Right cardiac atrium (tissue), 5 donors: ENCODE measurements at regions not wholly inside any gene's neighbourhood (a gene's known extent, or its start where the extent isn't known, plus 50 kb on each side); places are given as distances from the start of the nearest gene placed in this dataset.

ENCODE experiments used
- ATAC-seq, 2 donors: fragments of 200-7000 bp; cut with Tn5 transposase; one replicate each; pipeline versions ENCODE4 v1.8.0 to v1.9.1; 2020; ENCODE audit warnings: moderate library complexity in 2 of 2, mild to moderate bottlenecking in 1 of 2
- DNase-seq, 3 donors: peaks; one replicate each; pipeline ENCODE4 v3.0.0-alpha.2; 2020
- H3K27ac ChIP-seq: one replicate; pipeline ENCODE4 v1.5.1; 2013; ENCODE audit warnings: mild to moderate bottlenecking, low read length, control low read depth, moderate library complexity
- H3K27me3 ChIP-seq: one replicate; pipeline ENCODE4 v1.6.1; 2013; ENCODE audit not compliant: control insufficient read depth, insufficient read depth
- H3K4me1 ChIP-seq: one replicate; pipeline ENCODE4 v1.6.1; 2013; ENCODE audit warnings: low read length; ENCODE audit not compliant: control insufficient read depth, insufficient read depth
- H3K4me3 ChIP-seq: one replicate; pipeline ENCODE4 v1.5.1; 2013; ENCODE audit warnings: low read length, control low read depth
- H3K9me3 ChIP-seq: one replicate; pipeline ENCODE4 v1.6.1; 2013; ENCODE audit warnings: low read length; ENCODE audit not compliant: control insufficient read depth
- WGBS: extraction: QIAGEN DNeasy Blood & Tissue Kit; methylation state at CpG from one replicate; pipeline ENCODE4 v1.1.7; 2013; 5-methylcytosine and 5-hydroxymethylcytosine counted together
- intact Hi-C, 4 donors: fragments of 100-400 bp; cut with DNase I; formaldehyde crosslinking; loops; one replicate each; pipeline versions ENCODE4 v1.11.0 to v1.14.0; 2022 to 2023
- donor health status: healthy with polysubstance abuse.
- donor health status: DM: no; HTN: yes; CAD: no.
- donor health status: DM: no; HTN: no; CAD: no.
- donor health status: DM: no; HTN: yes; CAD: no; lungs with severe emphysema.
- donor health status: DM: yes; HTN: yes; CAD: no.

- Histone ChIP-seq H3K9me3 (no peaks in the 10 kb centered on the region), H3K27me3 (no peaks in the 10 kb centered on the region), H3K4me3 (no peak overlapping the region), H3K27ac (no peak overlapping the region), H3K4me1 (no peaks in the 10 kb centered on the region)
- DNase-seq (no peak), ATAC-seq (no peak)
- 82% methylated on average over 4 of the region's 4 CpGs for WGBS
- intact Hi-C loops, result no loop called here
These were observed 462.9 kb downstream of the CDK5RAP2 start for GRCh38 chr9:120117081-120117480.

DNA sequence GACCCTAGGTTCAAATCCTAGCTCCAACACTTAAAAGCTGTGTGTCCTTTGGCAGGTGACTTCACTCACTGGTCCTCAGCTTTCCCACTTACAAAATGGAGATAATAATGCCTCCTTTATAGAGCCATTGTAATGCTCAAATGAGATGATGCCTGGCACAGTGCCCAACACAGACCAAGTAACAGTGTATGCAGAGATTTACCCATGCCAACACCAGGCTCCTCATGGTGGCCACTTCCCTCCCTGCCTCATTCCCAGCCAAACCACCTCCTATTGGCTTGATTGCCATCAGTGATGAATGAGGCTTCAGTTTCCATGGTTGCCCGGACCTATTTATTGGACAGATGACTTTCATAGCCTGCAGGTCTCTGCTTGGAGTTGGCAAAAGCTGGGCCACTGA is 469.4 kb downstream of the CDK5RAP2 start:
- 77% methylated on average over 1 of the region's 1 CpG for WGBS
- intact Hi-C loops, result no loop called here
- Histone ChIP-seq H3K27me3 (no peaks in the 10 kb centered on the region), H3K9me3 (no peaks in the 10 kb centered on the region), H3K4me1 (no peaks in the 10 kb centered on the region), H3K4me3 (no peak overlapping the region), H3K27ac (no peak overlapping the region)
- ATAC-seq (no peak), DNase-seq (no peak)

DNA sequence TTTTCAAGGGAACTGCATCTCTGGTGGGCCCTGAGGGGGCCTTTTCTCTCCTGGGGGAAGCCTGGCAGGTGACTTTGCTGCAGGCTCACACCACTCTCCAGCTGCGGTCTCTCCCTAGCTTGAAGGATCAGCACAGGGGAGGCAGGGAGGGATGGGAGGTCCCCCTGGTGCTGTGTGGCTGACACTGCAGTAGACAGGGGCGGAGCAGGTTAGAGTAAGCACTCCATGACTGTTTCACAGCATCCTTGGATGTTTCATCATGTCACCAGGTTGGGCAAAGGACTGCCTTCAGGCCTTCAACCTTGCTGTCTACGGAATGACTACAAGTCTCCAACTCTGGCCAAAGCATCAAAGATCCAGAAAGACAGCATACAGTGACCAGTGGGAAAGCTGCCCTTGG is 470.7 kb downstream of the CDK5RAP2 start:
- Histone ChIP-seq H3K27me3 (no peaks in the 10 kb centered on the region), H3K9me3 (no peaks in the 10 kb centered on the region), H3K27ac (no peak overlapping the region), H3K4me1 (no peaks in the 10 kb centered on the region), H3K4me3 (no peak overlapping the region)
- WGBS, result 57% methylated on average over 3 of the region's 3 CpGs
- intact Hi-C loops, result no loop called here
- ATAC-seq (no peak), DNase-seq (no peak)

- ATAC-seq (no peak), DNase-seq (no peak)
- no peaks in the 10 kb centered on the region for H3K9me3 ChIP-seq
- H3K27me3 ChIP-seq, result no peaks in the 10 kb centered on the region
- no peak overlapping the region for H3K27ac ChIP-seq
- 64% methylated on average over 1 of the region's 1 CpG for WGBS
- intact Hi-C loops, result no loop called here
- no peaks in the 10 kb centered on the region for H3K4me1 ChIP-seq
- H3K4me3 ChIP-seq, result no peak overlapping the region
These were observed 472.8 kb downstream of the CDK5RAP2 start for GRCh38 chr9:120107138-120107537.

DNA sequence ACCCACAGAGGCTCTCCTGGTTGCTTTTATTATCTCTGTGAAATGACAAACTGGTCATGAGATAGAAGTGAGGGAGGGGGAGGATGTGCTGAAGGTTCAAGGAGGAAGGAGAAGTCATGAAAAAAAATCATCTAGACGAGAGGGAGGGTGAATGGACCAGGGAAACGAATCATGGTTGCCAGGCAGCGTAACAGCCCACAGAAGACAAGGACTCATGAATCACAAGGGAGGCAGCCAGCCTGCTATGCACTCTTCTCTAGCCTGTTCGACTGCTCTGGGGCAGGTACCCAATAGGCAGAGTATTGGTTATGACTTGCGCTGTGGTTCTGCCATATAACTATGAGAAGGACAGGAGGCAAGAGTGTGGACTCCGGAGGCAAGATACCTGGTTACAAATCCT is 475.2 kb downstream of the CDK5RAP2 start:
- WGBS, result 72% methylated on average over 6 of the region's 6 CpGs
- Histone ChIP-seq H3K4me1 (no peaks in the 10 kb centered on the region), H3K27ac (no peak overlapping the region), H3K27me3 (no peaks in the 10 kb centered on the region), H3K9me3 (no peaks in the 10 kb centered on the region), H3K4me3 (no peak overlapping the region)
- DNase-seq, result no peak
- intact Hi-C loops, result no loop called here
- ATAC-seq, result no peak

DNA sequence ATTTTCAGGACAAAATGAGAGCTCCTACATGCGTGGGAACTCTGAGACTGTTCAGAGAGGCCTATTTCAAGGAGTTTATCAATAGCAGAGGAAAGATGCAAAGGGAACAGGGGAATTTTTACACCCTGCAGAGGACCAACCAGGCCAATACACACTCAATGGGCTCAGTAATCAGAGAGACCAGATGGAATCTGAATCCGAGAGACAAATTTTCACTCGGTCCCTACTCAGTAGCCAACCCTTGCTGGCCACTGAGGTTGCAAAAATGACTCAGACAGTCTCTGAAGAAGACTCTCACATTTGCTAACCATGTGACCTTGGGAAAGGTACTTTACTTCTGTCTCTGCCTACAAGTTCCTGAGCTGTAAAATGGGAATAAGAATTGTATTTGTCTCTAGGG is 479.4 kb downstream of the CDK5RAP2 start:
- ATAC-seq, result no peak
- DNase-seq, result no peak
- Histone ChIP-seq H3K9me3 (no peaks in the 10 kb centered on the region), H3K27me3 (no peaks in the 10 kb centered on the region), H3K27ac (no peak overlapping the region), H3K4me1 (no peaks in the 10 kb centered on the region), H3K4me3 (no peak overlapping the region)
- intact Hi-C loops, result no loop called here
- 65% methylated on average over 3 of the region's 3 CpGs for WGBS

DNA sequence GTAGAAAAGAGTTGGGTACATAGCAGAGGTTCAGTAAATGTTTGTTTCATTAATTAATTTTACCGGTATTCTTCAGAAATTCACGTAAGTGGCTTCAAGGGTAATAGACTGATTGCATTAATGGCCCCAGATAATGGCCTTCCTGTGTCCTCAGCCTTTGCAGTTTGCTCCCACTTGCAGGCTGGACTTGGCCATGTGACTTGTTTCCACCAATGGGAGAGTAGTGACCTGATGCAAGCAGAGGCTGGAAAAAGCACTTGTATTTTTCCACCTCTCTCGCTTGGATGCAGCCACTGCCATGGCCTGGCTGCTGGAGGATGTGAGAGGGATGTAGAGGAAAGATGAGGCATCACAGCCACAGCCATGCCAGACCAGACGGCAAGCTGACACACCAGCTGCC is 480.9 kb downstream of the CDK5RAP2 start:
- DNase-seq (no peak), ATAC-seq (no peak)
- H3K27ac ChIP-seq, result no peak overlapping the region
- H3K4me1 ChIP-seq, result no peaks in the 10 kb centered on the region
- no peaks in the 10 kb centered on the region for H3K27me3 ChIP-seq
- intact Hi-C loops, result no loop called here
- H3K4me3 ChIP-seq, result no peak overlapping the region
- WGBS, result 84% methylated on average over 4 of the region's 4 CpGs
- no peaks in the 10 kb centered on the region for H3K9me3 ChIP-seq

DNA sequence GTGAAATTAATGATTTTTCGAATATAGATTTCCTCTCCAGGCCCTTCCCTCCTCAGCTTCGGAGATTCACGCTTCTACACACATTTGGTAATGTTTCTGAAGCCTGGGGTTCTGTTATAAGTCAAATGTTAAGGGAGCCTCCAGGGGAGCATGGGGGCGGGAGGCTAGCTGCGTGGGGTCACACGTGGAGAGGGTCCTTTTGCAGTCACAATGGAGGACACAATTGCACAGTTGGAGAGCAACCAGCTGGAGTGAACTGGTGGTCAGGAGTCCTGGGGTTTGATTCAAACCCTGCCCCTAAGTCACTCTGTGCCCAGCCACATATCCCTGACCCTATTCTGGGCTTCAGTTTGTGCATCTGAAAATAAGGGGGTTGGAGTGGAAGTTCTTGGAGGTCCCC is 481.4 kb downstream of the CDK5RAP2 start:
- Histone ChIP-seq H3K27me3 (no peaks in the 10 kb centered on the region), H3K4me1 (no peaks in the 10 kb centered on the region), H3K4me3 (no peak overlapping the region), H3K27ac (no peak overlapping the region), H3K9me3 (no peaks in the 10 kb centered on the region)
- WGBS, result 60% methylated on average over 6 of the region's 6 CpGs
- ATAC-seq (no peak), DNase-seq (no peak)
- intact Hi-C loops, result no loop called here

- no peak for ATAC-seq
These were observed 488.8 kb downstream of the CDK5RAP2 start for GRCh38 chr9:120091206-120091605.

DNA sequence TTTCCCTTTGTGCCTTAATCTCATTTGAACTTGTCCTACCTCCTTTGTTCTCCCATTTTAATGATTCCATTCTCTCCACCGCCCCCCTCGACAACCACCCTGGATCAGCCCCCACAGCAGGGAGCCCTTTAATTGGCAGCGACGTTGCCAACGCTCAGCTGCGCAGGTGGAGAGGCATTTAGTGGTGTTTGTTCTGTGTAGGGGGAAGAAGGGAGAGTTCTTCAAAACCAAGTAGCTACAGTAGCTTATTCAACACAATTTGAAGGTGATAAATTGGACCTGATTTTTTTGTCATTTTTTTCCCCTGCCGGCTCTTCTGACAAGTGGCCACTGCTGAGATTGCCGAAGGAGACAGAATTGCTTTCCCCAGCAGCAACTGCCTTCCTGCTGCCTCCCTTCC is 499.1 kb downstream of the CDK5RAP2 start:
- no peak overlapping the region for H3K4me3 ChIP-seq
- H3K27ac ChIP-seq, result no peak overlapping the region
- no peak for ATAC-seq
- no peaks in the 10 kb centered on the region for H3K9me3 ChIP-seq
- 40% methylated on average over 8 of the region's 8 CpGs for WGBS
- no peaks in the 10 kb centered on the region for H3K4me1 ChIP-seq
- no peak for DNase-seq
- H3K27me3 ChIP-seq, result no peaks in the 10 kb centered on the region
- intact Hi-C loops, result no loop called here

More at GRCh38 chr9:120091206-120091605, 488.8 kb downstream of the CDK5RAP2 start:
- H3K27me3 ChIP-seq, result no peaks in the 10 kb centered on the region
- 55% methylated on average over 3 of the region's 3 CpGs for WGBS
- no peak for DNase-seq
- H3K4me1 ChIP-seq, result no peaks in the 10 kb centered on the region
- intact Hi-C loops, result no loop called here
- no peak overlapping the region for H3K4me3 ChIP-seq
- H3K9me3 ChIP-seq, result no peaks in the 10 kb centered on the region
- H3K27ac ChIP-seq, result no peak overlapping the region

DNA sequence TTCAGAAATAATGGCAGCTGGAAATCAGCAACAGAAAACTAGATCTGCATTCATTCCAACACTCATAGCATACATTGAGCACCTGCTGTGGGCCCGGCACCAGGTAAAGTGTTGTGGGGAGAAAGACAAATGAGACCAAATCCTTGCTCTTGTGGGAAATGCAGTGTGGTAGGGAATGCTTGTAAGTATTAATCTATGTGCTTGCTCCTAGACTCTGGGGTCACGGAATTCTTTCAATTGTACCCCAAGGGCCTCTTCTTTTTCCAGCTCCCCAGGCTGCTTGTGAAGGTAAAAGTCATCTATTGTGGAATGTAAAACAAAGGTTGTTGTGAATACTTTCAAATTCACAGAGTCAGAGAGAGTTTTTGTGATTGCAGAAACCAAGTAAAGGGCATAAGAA is 501.9 kb downstream of the CDK5RAP2 start:
- no peaks in the 10 kb centered on the region for H3K4me1 ChIP-seq
- H3K4me3 ChIP-seq, result no peak overlapping the region
- no peaks in the 10 kb centered on the region for H3K9me3 ChIP-seq
- DNase-seq, result no peak
- ATAC-seq, result no peak
- intact Hi-C loops, result no loop called here
- no peaks in the 10 kb centered on the region for H3K27me3 ChIP-seq
- no peak overlapping the region for H3K27ac ChIP-seq
- WGBS, result 92% methylated on average over 2 of the region's 2 CpGs

DNA sequence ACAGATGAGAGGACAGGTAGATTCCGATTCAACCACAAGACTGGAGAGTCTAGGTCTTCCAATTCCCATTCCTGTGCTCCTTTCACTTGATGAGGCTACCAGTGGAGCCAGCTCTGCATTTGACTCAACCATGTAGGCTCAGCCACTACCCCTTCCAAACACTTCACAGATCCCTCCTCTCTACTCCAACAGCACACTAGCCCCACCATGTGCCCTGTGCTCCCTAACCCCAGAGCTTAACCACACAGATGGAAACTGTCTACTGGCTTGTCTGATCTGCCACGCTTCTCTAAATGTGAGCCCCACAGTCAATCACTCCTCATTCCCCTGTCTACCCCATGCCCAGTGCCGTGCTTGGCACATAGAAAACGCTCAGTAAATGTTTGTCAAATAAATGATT is 508.2 kb downstream of the CDK5RAP2 start:
- 75% methylated on average over 4 of the region's 4 CpGs for WGBS
- intact Hi-C loops, result no loop called here
- no peak for ATAC-seq
- Histone ChIP-seq H3K9me3 (no peaks in the 10 kb centered on the region), H3K4me3 (no peak overlapping the region), H3K27ac (no peak overlapping the region), H3K4me1 (no peaks in the 10 kb centered on the region), H3K27me3 (no peaks in the 10 kb centered on the region)
- DNase-seq, result no peak
